H1 (cell line): ENCODE measurements at regions not wholly inside any gene's neighbourhood (a gene's known extent, or its start where the extent isn't known, plus 50 kb on each side); places are given as distances from the start of the nearest gene placed in this dataset.

Source experiments
- CTCF ChIA-PET: fragments of 300-600 bp; sonication (Branson Sonifier 250); formaldehyde crosslinking; loops from one replicate; lab custom pipeline; 2021; ENCODE audit not compliant: partially characterized antibody; lab: Charles Lee
- POLR2A ChIA-PET: fragments of 300-600 bp; sonication (Branson Sonifier 250); formaldehyde crosslinking; loops from one replicate; lab custom pipeline; 2021; ENCODE audit warnings: inconsistent platforms; ENCODE audit not compliant: partially characterized antibody; lab: Charles Lee
- DNase-seq, 2 experiments: peaks; one replicate each; pipeline versions ENCODE4 v3.0.0 to v3.0.0-alpha.2; 2010 to 2022; ENCODE audit warnings: low spot score in 2 of 2, low read depth in 1 of 2, mixed read lengths in 1 of 2
- FAIRE-seq: peaks from 2 replicates; lab custom pipeline; 2011; peaks lifted over from hg19 to GRCh38; lab: Jason Lieb, UNC
- H2AFZ ChIP-seq: 2 replicates; pipeline ENCODE4 v1.8.1; 2012; ENCODE audit warnings: low read length, inconsistent platforms
- H2AK5ac ChIP-seq: 2 replicates; pipeline ENCODE4 v1.6.1; 2013; ENCODE audit warnings: low read depth, low read length
- H2BK120ac ChIP-seq: replicated peaks from 2 replicates; pipeline ENCODE3; 2013; ENCODE audit warnings: low read depth, low read length, inconsistent platforms
- H2BK12ac ChIP-seq: 2 replicates; pipeline ENCODE4 v1.6.1; 2013; ENCODE audit warnings: low read depth, low read length
- H2BK15ac ChIP-seq: 2 replicates; pipeline ENCODE4 v1.6.1; 2013; ENCODE audit warnings: low read length
- H2BK20ac ChIP-seq: 2 replicates; pipeline ENCODE4 v1.6.1; 2013; ENCODE audit warnings: low read length
- H2BK5ac ChIP-seq: 2 replicates; pipeline ENCODE4 v1.6.1; 2013; ENCODE audit warnings: low read depth, low read length
- H3K14ac ChIP-seq: 2 replicates; pipeline ENCODE4 v1.6.1; 2013; ENCODE audit warnings: inconsistent platforms; ENCODE audit not compliant: insufficient read length
- H3K18ac ChIP-seq: 2 replicates; pipeline ENCODE4 v1.6.1; 2013; ENCODE audit warnings: low read length; ENCODE audit errors: extremely low read depth
- H3K23ac ChIP-seq: 2 replicates; pipeline ENCODE4 v1.6.1; 2013; ENCODE audit warnings: inconsistent platforms; ENCODE audit not compliant: insufficient read length
- H3K23me2 ChIP-seq: 2 replicates; pipeline ENCODE4 v1.6.1; 2013; ENCODE audit warnings: low read depth, low read length
- H3K27ac ChIP-seq: 2 replicates; pipeline ENCODE4 v1.6.1; 2011; ENCODE audit warnings: low read depth, low read length, inconsistent platforms
- H3K27me3 ChIP-seq, 4 experiments: replicated peaks in 1 of 4; 1 replicate in 1 of 4; 2 replicates in 3 of 4; pipeline versions ENCODE4 v1.6.1 to v1.8.1; 2011 to 2013; ENCODE audit warnings: low read length in 3 of 4, mild to moderate bottlenecking in 3 of 4, inconsistent platforms in 2 of 4, mixed read lengths in 2 of 4, moderate library complexity in 1 of 4; ENCODE audit not compliant: control insufficient read depth in 3 of 4, insufficient read depth in 3 of 4; ENCODE audit errors: extremely low read depth in 1 of 4
- H3K36me3 ChIP-seq, 4 experiments: 2 replicates each; pipeline versions ENCODE4 v1.6.1 to v1.8.1; 2011 to 2013; ENCODE audit warnings: mild to moderate bottlenecking in 4 of 4, low read length in 3 of 4, moderate library complexity in 2 of 4, control low read depth in 1 of 4, inconsistent platforms in 1 of 4; ENCODE audit not compliant: insufficient read depth in 4 of 4, control insufficient read depth in 2 of 4
- H3K4ac ChIP-seq: replicated peaks from 2 replicates; pipeline ENCODE3; 2013; ENCODE audit warnings: low read length, low read depth, mixed read lengths, inconsistent platforms; ENCODE audit not compliant: insufficient read length
- H3K4me1 ChIP-seq, 4 experiments: replicated peaks in 1 of 4; 1 replicate in 1 of 4; 2 replicates in 3 of 4; pipeline versions ENCODE4 v1.6.1 to v1.8.1; 2011 to 2013; ENCODE audit warnings: low read length in 3 of 4, inconsistent platforms in 2 of 4, mixed read lengths in 1 of 4; ENCODE audit not compliant: insufficient read depth in 4 of 4, control insufficient read depth in 3 of 4
- H3K4me2 ChIP-seq, 2 experiments: 2 replicates each; pipeline versions ENCODE4 v1.6.1 to v1.8.1; 2011 to 2013; ENCODE audit warnings: low read depth in 2 of 2, low read length in 2 of 2, control low read depth in 1 of 2, inconsistent platforms in 1 of 2, mild to moderate bottlenecking in 1 of 2; ENCODE audit not compliant: insufficient read depth in 1 of 2
- H3K4me3 ChIP-seq, 4 experiments: fragments of 200-600, 300-600 bp in 1 of 4; sonication (generic), shearing (Covaris generic), sonication (Bioruptor Twin) in 1 of 4; 2 replicates each; pipeline versions ENCODE4 v1.5.1 to v1.8.1; 2011 to 2016; ENCODE audit warnings: low read length in 4 of 4, low read depth in 3 of 4, control low read depth in 2 of 4, inconsistent platforms in 2 of 4, mild to moderate bottlenecking in 2 of 4, mixed read lengths in 1 of 4, moderate library complexity in 1 of 4; ENCODE audit not compliant: insufficient read depth in 2 of 4; ENCODE audit errors: extremely low read depth in 1 of 4
- H3K56ac ChIP-seq: replicated peaks from 2 replicates; pipeline ENCODE3; 2013; ENCODE audit warnings: low read depth, mild to moderate bottlenecking, mixed read lengths, low read length, inconsistent platforms; ENCODE audit not compliant: insufficient read length
- H3K79me1 ChIP-seq: 2 replicates; pipeline ENCODE4 v1.6.1; 2013; ENCODE audit warnings: low read depth, low read length, control low read depth
- H3K79me2 ChIP-seq, 2 experiments: 2 replicates each; pipeline versions ENCODE4 v1.6.1 to v1.8.1; 2012 to 2013; ENCODE audit warnings: low read length in 2 of 2, mild to moderate bottlenecking in 2 of 2, inconsistent platforms in 1 of 2; ENCODE audit not compliant: insufficient read depth in 2 of 2, control insufficient read depth in 1 of 2
- H3K9ac ChIP-seq, 4 experiments: replicated peaks in 1 of 4; 1 replicate in 1 of 4; 2 replicates in 3 of 4; pipeline versions ENCODE4 v1.6.1 to v1.8.1; 2011 to 2013; ENCODE audit warnings: low read depth in 3 of 4, low read length in 3 of 4, control low read depth in 2 of 4, mild to moderate bottlenecking in 2 of 4, moderate library complexity in 2 of 4, inconsistent platforms in 1 of 4; ENCODE audit errors: extremely low read depth in 1 of 4
- H3K9me3 ChIP-seq, 2 experiments: 2 replicates each; pipeline versions ENCODE4 v1.6.1 to v1.8.1; 2012 to 2013; ENCODE audit warnings: mild to moderate bottlenecking in 2 of 2, moderate library complexity in 2 of 2, control low read depth in 1 of 2, inconsistent platforms in 1 of 2, low read depth in 1 of 2, low read length in 1 of 2, mixed read lengths in 1 of 2; ENCODE audit not compliant: insufficient read depth in 2 of 2
- H4K20me1 ChIP-seq, 2 experiments: replicated peaks in 1 of 2; 2 replicates each; pipeline versions ENCODE3 to v1.8.1; 2011 to 2013; ENCODE audit warnings: inconsistent platforms in 2 of 2, low read length in 2 of 2, mild to moderate bottlenecking in 1 of 2; ENCODE audit not compliant: insufficient read depth in 2 of 2, control insufficient read depth in 1 of 2
- H4K5ac ChIP-seq: 2 replicates; pipeline ENCODE4 v1.6.1; 2013; ENCODE audit warnings: low read length, low read depth, mixed read lengths, inconsistent platforms; ENCODE audit not compliant: insufficient read length
- H4K8ac ChIP-seq: 2 replicates; pipeline ENCODE4 v1.8.0; 2013; ENCODE audit warnings: mild to moderate bottlenecking, moderate library complexity, low read length, inconsistent platforms; ENCODE audit not compliant: insufficient read depth; ENCODE audit errors: extremely low read depth
- H4K91ac ChIP-seq: replicated peaks from 2 replicates; pipeline ENCODE3; 2013; ENCODE audit warnings: low read length, mixed read lengths, inconsistent platforms; ENCODE audit not compliant: insufficient read length
- CBX5 ChIP-seq: fragments of 300-800, 300-1000 bp; sonication (generic); IDR thresholded peaks from 2 replicates; pipeline ENCODE4 v1.7.1; 2016; ENCODE audit warnings: antibody characterized with exemption, low read length, low read depth
- CHD1 ChIP-seq: IDR thresholded peaks from 2 replicates; pipeline ENCODE4 v1.6.1; 2012; ENCODE audit warnings: low read depth, low read length, improper control_type of control experiment
- GTF2F1 ChIP-seq: IDR thresholded peaks from 2 replicates; pipeline ENCODE4 v1.6.1; 2012; ENCODE audit warnings: low read depth, low read length, improper control_type of control experiment, borderline replicate concordance
- MAFK ChIP-seq: IDR thresholded peaks from 2 replicates; pipeline ENCODE4 v1.6.1; 2012; ENCODE audit warnings: low read depth, mild to moderate bottlenecking, improper control_type of control experiment, low read length
- RNF2 ChIP-seq: fragments of 200-900, 300-1000 bp; sonication (generic); IDR thresholded peaks from 2 replicates; pipeline ENCODE4 v1.7.1; 2016; ENCODE audit warnings: borderline replicate concordance, low read depth, mild to moderate bottlenecking, antibody characterized with exemption, low read length; ENCODE audit not compliant: poor library complexity, severe bottlenecking; ENCODE audit errors: missing control alignments
- SAP30 ChIP-seq: fragments of 300-600 bp; sonication (generic); IDR thresholded peaks from 2 replicates; pipeline ENCODE4 v1.7.1; 2012; ENCODE audit warnings: low read length, moderate library complexity, mild to moderate bottlenecking, inconsistent platforms; ENCODE audit not compliant: insufficient read depth, insufficient replicate concordance
- SIN3A ChIP-seq, 2 experiments: IDR thresholded peaks in 1 of 2; conservative IDR thresholded peaks in 1 of 2; 2 replicates each; pipeline ENCODE4 v1.6.1; 2011 to 2012; ENCODE audit warnings: low read length in 2 of 2, improper control_type of control experiment in 1 of 2, low read depth in 1 of 2, mild to moderate bottlenecking in 1 of 2
- SUZ12 ChIP-seq: fragments of 200-600 bp; sonication (generic); IDR thresholded peaks from 2 replicates; pipeline ENCODE4 v1.6.1; 2012; ENCODE audit warnings: mild to moderate bottlenecking, inconsistent platforms, low read length, moderate library complexity, mixed read lengths
- ZNF274 ChIP-seq: IDR thresholded peaks from 2 replicates; pipeline ENCODE4 v1.7.0; 2012; ENCODE audit warnings: low read length, borderline replicate concordance; ENCODE audit errors: extremely low read depth
- WGBS, 2 experiments: shearing (Covaris generic) in 1 of 2; methylation state at CpG; one replicate each; pipeline versions ENCODE4 v1.1.6 to v1.1.7; 2013 to 2015; ENCODE audit warnings: low lambda C conversion rate in 2 of 2, mixed read lengths in 2 of 2, inconsistent platforms in 1 of 2, low coverage in 1 of 2, missing lambda C conversion rate in 1 of 2; ENCODE audit not compliant: insufficient replicate concordance in 2 of 2, insufficient coverage in 1 of 2, insufficient read length in 1 of 2; ENCODE audit errors: extremely low coverage in 1 of 2, missing lambda C conversion rate in 1 of 2; 5-methylcytosine and 5-hydroxymethylcytosine counted together

- Histone ChIP-seq H2AK5ac (no peak overlapping the region), H4K8ac (no peak overlapping the region), H4K20me1 (no peaks in the 10 kb centered on the region), H3K4me2 (no peak overlapping the region), H3K9me3 (no peaks in the 10 kb centered on the region), H3K4ac (no peak overlapping the region), H3K56ac (no peak overlapping the region), H3K14ac (no peak overlapping the region), H3K23me2 (no peaks in the 10 kb centered on the region), H4K5ac (no peak overlapping the region), H3K27ac (no peak overlapping the region), H3K27me3 (peaks cover 0 to 2% (median 0%) of the 10 kb centered on the region in 4 experiments; a peak in 1 of 7 replicates), H3K18ac (no peak overlapping the region), H2BK15ac (no peak overlapping the region), H2BK12ac (no peak overlapping the region), H2BK20ac (no peak overlapping the region), H3K36me3 (no peaks in the 10 kb centered on the region), H3K4me3 (no peak overlapping the region), H2BK120ac (no peak overlapping the region), H3K79me2 (no peaks in the 10 kb centered on the region), H3K4me1 (0 out of 7 replicates have a peak, but pooled peaks cover 0 to 2% (median 0%) of the 10 kb centered on the region in 4 experiments), H2AFZ (no peak overlapping the region), H3K23ac (no peak overlapping the region), H4K91ac (no peak overlapping the region), H3K79me1 (no peaks in the 10 kb centered on the region), H2BK5ac (no peak overlapping the region), H3K9ac (no peak overlapping the region)
- CTCF ChIA-PET: no interaction called here
- DNase-seq: no peak
- 91% methylated on average over 6 of the region's 6 CpGs; no CpG with 5 or more reads in 1 of the 2 experiments for WGBS, 2 experiments
- TF ChIP-seq CHD1 (no peak), CBX5 (no peak), RNF2 (no peak), SUZ12 (no peak), GTF2F1 (no peak), ZNF274 (no peak), SAP30 (no peak), MAFK (no peak), SIN3A (conservative IDR thresholded peaks at IDR 0.05 in 1 of 2, IDR thresholded peaks at IDR 0.05 in 1 of 2; ENCODE audit: low read depth in 1 of 2, low read length in 2 of 2) (no peak)
- FAIRE-seq: no peak
- POLR2A ChIA-PET: no interaction called here
Observed at GRCh38 chr6:45717715-45718114, 297.9 kb downstream of the CLIC5 start.
